ENCODE measurements at regions not wholly inside any gene's neighbourhood (a gene's known extent, or its start where the extent isn't known, plus 50 kb on each side); places are given as distances from the start of the nearest gene placed in this dataset.

DNA sequence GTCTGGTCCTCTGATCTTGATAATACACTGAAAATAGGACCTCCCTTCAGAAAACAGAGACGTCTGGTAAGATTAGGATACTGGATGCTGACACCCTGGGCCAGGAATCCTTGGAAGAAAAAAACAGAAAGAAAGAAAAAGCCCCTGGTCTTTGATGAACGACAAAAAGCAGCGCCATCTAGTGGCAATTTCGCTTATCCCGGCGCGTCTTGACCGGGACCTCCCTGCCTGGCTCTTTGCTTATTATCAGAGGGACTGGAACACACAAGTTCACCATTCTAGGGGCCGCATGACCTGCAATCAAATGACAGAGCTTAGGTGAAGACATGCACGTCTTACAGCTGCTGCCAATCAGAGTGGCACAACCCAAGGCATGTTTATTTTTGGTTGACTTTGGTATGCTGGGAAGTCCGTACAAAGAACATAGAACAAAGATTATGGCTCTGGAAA is 114.9 kb upstream of the NFIB start:
- Histone ChIP-seq H3K27me3 (ENCODE audit: low read depth) (no peaks in the 10 kb centered on the region), H3K36me3 (replicated peaks) (no peaks in the 10 kb centered on the region), H3K4me3 (no peak overlapping the region), H3K4me1 (peaks cover 11% of the 10 kb centered on the region), H3K9me3 (no peaks in the 10 kb centered on the region)
- in situ Hi-C loops (cut with MboI; ENCODE audit: low sequenced_read_pairs): loop anchor here (25.0 kb wide), 2 partner anchors 1017 to 1392 kb away; no protein-coding TSS in a partner anchor
- DNase-seq (ENCODE audit: low spot score in 2 of 2): peak; percentile 80 to 91

DNA sequence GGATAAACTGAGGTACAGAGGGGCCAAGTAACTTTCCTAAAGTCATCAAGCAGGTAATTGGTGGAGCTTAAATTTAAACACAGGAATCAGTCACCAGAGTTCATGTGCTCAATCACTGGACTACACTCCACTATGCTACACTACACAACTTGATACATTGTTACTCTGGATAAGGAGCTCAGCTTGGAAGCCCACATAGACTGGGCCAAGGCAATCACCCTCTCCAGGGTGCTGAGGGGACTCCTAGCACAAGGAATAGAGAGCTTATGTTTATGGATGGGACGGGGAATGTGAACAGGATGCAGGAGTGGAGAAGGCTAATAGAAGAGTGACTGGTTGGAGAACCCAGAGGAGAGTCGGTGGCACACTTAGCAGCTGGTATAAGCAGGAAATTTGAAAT is 113.5 kb upstream of the NFIB start:
- Histone ChIP-seq H3K4me1 (peaks cover 6% of the 10 kb centered on the region; the same call in 1 of the 2 replicates), H3K36me3 (replicated peaks) (no peaks in the 10 kb centered on the region), H3K4me3 (no peak overlapping the region), H3K27me3 (ENCODE audit: low read depth) (no peaks in the 10 kb centered on the region), H3K9me3 (no peaks in the 10 kb centered on the region)
- in situ Hi-C loops (cut with MboI; ENCODE audit: low sequenced_read_pairs): loop anchor here (25.0 kb wide), 2 partner anchors 1015 to 1390 kb away; no protein-coding TSS in a partner anchor
- DNase-seq (ENCODE audit: low spot score in 2 of 2): no peak

DNA sequence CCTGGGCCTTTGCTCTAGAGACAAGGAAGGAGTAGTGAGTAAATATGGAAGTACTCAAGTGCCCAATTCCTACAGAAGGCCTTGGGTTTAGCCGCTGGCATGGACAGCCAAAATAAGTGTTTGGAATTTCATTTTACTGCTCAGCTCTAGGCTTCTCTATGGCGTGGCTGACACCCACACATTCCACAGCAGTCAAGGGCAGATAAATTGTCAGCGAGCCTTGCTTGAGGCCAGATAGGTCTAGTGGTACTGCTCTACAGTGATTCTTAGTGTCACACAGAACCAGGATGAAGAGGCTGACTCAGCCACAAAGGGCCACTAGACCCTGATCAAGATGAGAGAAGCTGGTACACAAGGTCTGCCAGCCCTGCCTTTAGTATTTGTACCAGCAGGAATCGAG is 111.0 kb upstream of the NFIB start:
- no peak for DNase-seq (ENCODE audit: low spot score in 2 of 2)

DNA sequence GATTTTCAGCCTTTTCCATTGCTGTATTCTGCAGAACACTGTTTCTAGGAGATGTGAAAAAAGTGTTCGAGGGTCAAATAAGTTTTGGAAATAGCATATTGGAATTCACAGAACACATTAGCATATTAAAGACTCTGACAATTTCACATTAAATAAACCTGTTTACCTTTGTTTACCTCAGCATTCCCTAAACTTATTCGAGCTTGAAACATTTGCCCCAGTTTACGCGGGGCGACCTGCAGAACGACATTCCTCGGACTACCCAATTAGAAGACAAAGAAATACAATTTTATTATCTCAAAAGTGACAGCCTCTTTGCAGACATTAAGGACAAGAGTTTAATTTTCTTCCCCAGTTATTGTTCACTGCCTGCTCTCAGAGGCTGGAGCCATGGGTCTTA is 110.3 kb upstream of the NFIB start:
- Histone ChIP-seq H3K4me3 (no peak overlapping the region), H3K9me3 (no peaks in the 10 kb centered on the region), H3K36me3 (replicated peaks) (no peaks in the 10 kb centered on the region), H3K27me3 (ENCODE audit: low read depth) (no peaks in the 10 kb centered on the region), H3K4me1 (peaks cover 6% of the 10 kb centered on the region; the same call in 1 of the 2 replicates)
- in situ Hi-C loops (cut with MboI; ENCODE audit: low sequenced_read_pairs): no loop called here
- no peak for DNase-seq (ENCODE audit: low spot score in 2 of 2)

More for the DNA sequence above, 111.0 kb upstream of the NFIB start:
- in situ Hi-C loops (cut with MboI; ENCODE audit: low sequenced_read_pairs): loop anchor here (25.0 kb wide), 2 partner anchors 1013 to 1388 kb away; no protein-coding TSS in a partner anchor
- H3K9me3 ChIP-seq: no peaks in the 10 kb centered on the region
- H3K36me3 ChIP-seq (replicated peaks): no peaks in the 10 kb centered on the region
- H3K4me3 ChIP-seq: no peak overlapping the region
- H3K4me1 ChIP-seq: peaks cover 6% of the 10 kb centered on the region; the same call in 1 of the 2 replicates
- H3K27me3 ChIP-seq (ENCODE audit: low read depth): no peaks in the 10 kb centered on the region

DNA sequence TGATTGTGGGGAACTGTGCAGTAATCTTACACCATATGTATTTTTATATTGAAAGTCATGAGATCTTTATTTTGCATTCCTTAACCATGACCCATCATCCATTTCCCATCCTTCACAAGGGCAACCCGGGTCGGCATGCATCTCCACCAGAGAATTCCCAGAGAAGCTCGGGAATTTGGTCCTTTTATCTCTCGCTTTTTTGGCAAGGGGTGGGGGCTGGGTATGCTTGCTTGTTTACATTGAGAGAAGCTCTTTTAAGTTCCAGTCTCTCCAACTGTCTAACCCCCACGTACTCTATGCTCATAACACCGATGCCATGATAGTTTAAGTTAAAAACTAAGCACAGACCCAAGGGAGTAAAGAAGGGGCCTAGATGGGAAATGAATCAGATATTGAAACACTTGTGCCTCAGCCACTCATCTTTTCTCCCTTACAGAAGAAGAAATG is 109.9 kb upstream of the NFIB start:
- Histone ChIP-seq H3K27me3 (ENCODE audit: low read depth) (no peaks in the 10 kb centered on the region), H3K4me1 (peaks cover 6% of the 10 kb centered on the region; the same call in 1 of the 2 replicates), H3K36me3 (replicated peaks) (no peaks in the 10 kb centered on the region), H3K4me3 (no peak overlapping the region), H3K9me3 (no peaks in the 10 kb centered on the region)
- no peak for DNase-seq (ENCODE audit: low spot score in 2 of 2)
- in situ Hi-C loops (cut with MboI; ENCODE audit: low sequenced_read_pairs): no loop called here

DNA sequence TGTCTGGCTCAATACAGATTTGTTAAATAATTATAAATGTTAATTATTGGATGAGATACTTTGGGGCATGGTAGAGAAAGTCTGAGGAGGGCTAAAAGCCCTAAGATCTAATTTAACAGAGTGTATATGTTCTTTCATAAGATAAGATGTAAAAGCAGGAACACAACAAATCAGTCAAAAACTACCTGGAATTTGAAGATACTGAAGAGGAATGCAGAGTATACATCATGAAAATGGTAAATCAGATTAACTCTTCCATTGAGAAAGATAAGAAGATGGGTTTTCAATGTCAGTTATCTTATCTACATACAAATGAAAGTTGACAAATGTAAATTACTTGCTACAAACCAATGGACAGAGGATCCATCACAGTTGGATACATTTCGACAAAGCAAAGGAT is 107.3 kb upstream of the NFIB start:
- in situ Hi-C loops (cut with MboI; ENCODE audit: low sequenced_read_pairs): no loop called here
- no peaks in the 10 kb centered on the region for H3K36me3 ChIP-seq (replicated peaks)
- H3K27me3 ChIP-seq (ENCODE audit: low read depth): no peaks in the 10 kb centered on the region
- H3K4me3 ChIP-seq: no peak overlapping the region
- peaks cover 4% of the 10 kb centered on the region; the same call in 1 of the 2 replicates for H3K4me1 ChIP-seq
- H3K9me3 ChIP-seq: no peaks in the 10 kb centered on the region
- DNase-seq (ENCODE audit: low spot score in 2 of 2): no peak

DNA sequence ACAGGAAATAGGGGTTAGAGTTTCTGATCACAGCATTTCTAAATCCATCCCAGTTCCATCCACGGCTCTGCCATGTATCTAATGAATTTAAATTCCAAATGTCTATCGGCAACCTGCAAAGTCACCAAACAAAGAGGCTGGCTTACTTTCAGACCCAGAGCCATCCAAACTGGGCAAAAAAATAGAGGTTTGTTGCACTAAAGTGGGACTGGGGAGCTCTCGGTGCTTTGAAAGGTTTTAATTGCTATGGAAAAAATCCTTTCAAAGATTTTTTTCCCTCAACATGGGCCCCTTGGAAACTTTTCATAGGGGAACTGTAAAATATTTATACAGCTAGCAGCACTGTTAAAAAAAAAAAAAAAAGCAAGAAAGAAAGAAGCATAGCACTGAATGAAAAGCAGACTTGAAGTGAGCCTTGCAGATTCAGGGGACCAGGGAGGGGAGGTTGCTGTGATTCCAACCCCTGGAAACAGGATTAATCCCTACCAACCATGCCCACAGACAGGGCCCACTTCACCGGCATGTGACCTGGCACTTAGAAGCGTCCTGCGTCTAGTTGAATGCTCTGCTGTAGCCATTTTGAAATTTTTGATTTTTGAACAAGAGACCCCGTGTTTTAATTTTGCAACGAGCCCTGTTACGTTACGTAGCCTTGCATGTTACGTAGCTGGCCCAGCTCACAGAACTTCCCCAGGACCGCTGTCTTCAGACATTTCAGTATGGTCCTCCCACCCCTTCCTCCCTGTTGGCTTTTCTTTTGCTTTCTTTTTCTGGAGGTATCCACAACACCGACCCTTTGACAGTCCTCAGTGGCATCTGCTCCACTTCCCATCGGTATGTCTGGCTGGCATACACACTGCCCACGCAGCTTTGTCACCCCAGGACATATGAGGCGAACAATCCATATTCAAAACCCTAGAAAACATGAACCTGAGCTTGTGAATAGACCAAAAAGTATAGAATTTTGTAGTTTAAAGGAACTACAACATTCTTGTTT is 105.3 kb upstream of the NFIB start:
- Histone ChIP-seq H3K27me3 (ENCODE audit: low read depth) (no peaks in the 10 kb centered on the region), H3K4me1 (peaks cover 2% of the 10 kb centered on the region; the same call in 1 of the 2 replicates), H3K4me3 (no peak overlapping the region), H3K36me3 (replicated peaks) (no peaks in the 10 kb centered on the region), H3K9me3 (no peaks in the 10 kb centered on the region)
- in situ Hi-C loops (cut with MboI; ENCODE audit: low sequenced_read_pairs): no loop called here
- no peak for DNase-seq (ENCODE audit: low spot score in 2 of 2)

DNA sequence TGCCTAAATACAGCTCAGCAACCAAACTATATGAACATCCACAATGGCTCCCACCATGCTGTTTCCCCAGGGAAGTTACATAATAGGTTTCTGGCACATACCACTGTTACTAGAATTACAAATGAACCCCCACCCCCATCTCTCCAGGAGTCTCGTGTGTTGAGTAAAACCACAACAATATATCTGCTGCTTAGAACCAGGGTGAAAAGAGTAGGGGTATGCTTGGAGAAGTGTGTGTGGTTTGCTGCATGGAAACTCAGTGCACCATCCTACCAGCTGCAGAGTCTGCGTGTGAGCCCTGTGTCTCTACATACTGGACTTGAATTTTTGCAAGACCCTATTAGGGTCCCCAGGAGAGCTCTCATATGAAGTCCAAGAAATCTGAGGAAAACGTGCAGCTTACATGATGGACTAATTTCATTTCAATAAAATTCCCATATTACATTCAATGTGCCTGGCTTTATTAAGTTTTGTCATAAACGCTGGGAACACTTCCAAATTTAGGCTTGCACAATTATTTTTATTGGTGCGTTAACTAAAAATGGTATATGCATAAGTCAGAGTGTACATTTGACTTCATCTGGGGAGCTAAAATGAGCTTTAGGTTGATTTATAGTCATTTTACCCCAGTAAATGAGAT is 104.5 kb upstream of the NFIB start:
- Histone ChIP-seq H3K27me3 (ENCODE audit: low read depth) (no peaks in the 10 kb centered on the region), H3K4me1 (peaks cover 2% of the 10 kb centered on the region; the same call in 1 of the 2 replicates), H3K4me3 (no peak overlapping the region), H3K9me3 (no peaks in the 10 kb centered on the region), H3K36me3 (replicated peaks) (no peaks in the 10 kb centered on the region)
- in situ Hi-C loops (cut with MboI; ENCODE audit: low sequenced_read_pairs): no loop called here
- no peak for DNase-seq (ENCODE audit: low spot score in 2 of 2)

DNA sequence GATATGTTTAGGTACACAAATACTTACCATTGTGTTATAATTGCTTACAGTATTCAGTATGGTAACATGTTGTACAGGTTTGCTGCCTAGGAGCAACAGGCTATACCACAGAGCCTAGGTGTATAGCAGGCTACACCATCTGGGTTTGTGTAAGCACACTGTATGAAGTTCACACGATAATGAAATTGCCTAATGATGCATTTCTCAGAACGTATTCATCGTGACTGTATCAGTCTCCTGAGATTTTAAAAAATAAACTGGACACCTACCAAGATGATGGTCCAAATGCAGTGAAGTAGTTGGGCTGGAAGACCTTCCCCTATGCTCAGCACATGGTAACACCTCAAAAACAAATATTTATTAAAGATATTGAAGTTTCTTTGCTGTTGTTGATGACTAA is 103.3 kb upstream of the NFIB start:
- Histone ChIP-seq H3K4me1 (peaks cover 2% of the 10 kb centered on the region; the same call in 1 of the 2 replicates), H3K9me3 (no peaks in the 10 kb centered on the region), H3K4me3 (no peak overlapping the region), H3K27me3 (ENCODE audit: low read depth) (no peaks in the 10 kb centered on the region), H3K36me3 (replicated peaks) (no peaks in the 10 kb centered on the region)
- DNase-seq (ENCODE audit: low spot score in 2 of 2): no peak
- in situ Hi-C loops (cut with MboI; ENCODE audit: low sequenced_read_pairs): no loop called here

DNA sequence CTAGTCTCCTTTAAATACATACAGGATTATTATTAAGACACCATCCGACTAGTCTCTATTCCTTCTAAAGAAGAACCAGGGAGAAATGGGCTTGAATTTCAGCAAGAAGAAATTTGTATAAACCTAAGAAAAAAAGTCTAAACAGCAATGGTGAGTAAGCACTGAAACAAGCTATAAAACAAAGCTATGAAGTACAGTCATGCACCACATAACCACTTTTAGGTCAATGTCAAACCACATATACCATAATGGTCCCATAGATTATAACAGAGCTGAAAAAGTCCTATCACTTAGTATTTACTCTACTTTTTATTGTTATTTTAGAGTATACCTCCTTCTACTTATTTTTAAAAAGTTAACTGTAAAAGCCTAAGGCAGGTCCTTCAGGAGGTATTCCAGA is 102.0 kb upstream of the NFIB start:
- no peak for DNase-seq (ENCODE audit: low spot score in 2 of 2)
- no peaks in the 10 kb centered on the region for H3K27me3 ChIP-seq (ENCODE audit: low read depth)
- no peak overlapping the region for H3K4me3 ChIP-seq
- H3K9me3 ChIP-seq: no peaks in the 10 kb centered on the region
- peaks cover 2% of the 10 kb centered on the region; the same call in 1 of the 2 replicates for H3K4me1 ChIP-seq
- no peaks in the 10 kb centered on the region for H3K36me3 ChIP-seq (replicated peaks)
- in situ Hi-C loops (cut with MboI; ENCODE audit: low sequenced_read_pairs): no loop called here

DNA sequence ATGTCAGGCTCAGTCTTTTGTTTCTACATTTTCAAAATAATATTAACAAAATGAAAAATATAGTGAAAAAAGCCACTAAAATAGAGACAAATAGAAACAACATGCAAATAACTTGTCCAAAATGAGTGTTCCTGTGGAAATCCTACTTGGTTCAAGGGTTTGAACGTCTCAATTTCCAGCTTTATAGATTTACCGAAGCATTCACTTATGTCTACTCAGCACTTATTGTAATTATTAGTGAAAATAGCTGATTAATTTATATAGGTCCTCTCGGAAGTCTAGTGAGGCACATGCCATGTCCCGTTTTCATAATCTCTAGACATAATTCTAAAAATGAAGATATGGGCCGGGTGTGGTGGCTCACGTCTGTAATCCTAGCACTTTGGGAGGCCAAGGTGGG is 99.9 kb upstream of the NFIB start:
- Histone ChIP-seq H3K27me3 (ENCODE audit: low read depth) (no peaks in the 10 kb centered on the region), H3K4me3 (no peak overlapping the region), H3K4me1 (peaks cover 2% of the 10 kb centered on the region; the same call in 1 of the 2 replicates), H3K36me3 (replicated peaks) (no peaks in the 10 kb centered on the region), H3K9me3 (no peaks in the 10 kb centered on the region)
- in situ Hi-C loops (cut with MboI; ENCODE audit: low sequenced_read_pairs): no loop called here
- DNase-seq (ENCODE audit: low spot score in 2 of 2): no peak

DNA sequence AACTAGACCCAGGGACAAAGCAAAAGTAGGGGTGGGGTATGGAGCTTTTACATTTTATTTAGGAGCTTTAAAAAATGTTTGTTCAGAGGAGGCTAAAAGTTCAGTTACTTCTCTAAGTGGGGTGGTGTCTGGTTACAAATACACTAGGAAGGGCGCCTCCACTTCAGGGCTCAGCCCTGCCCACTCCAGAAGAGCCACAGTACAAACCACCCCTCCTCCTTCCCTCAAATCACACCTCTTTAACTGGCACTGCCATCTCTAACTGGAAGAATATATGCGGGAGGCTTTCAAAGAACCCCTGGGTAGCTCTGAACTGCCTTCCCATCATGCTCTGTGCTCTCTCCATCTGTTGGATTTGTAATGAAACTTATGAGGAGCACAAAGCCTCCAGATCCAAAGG is 98.8 kb upstream of the NFIB start:
- DNase-seq (ENCODE audit: low spot score in 2 of 2): no peak
- no peaks in the 10 kb centered on the region for H3K4me1 ChIP-seq
- H3K36me3 ChIP-seq (replicated peaks): no peaks in the 10 kb centered on the region
- H3K27me3 ChIP-seq (ENCODE audit: low read depth): no peaks in the 10 kb centered on the region
- in situ Hi-C loops (cut with MboI; ENCODE audit: low sequenced_read_pairs): no loop called here
- H3K4me3 ChIP-seq: no peak overlapping the region
- no peaks in the 10 kb centered on the region for H3K9me3 ChIP-seq

DNA sequence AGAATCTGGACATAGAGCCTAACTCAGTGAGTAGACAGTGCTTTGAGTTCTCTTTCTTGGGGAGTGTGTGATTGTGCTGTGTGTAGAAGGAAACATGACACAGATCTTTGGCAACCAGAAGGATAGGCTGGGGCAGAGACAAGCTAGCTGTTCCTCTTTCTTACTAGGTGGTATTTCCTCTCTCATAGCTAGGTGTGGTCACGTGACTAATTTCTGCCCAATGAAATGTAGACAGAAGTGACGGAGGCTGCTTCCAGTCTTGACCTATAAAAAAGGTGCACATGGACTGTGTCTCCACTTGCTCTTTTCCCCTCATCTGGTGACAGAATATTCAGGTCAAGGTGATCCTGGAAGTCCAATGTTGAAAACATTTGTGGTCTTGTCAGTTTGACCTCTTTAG is 92.5 kb upstream of the NFIB start:
- Histone ChIP-seq H3K27me3 (ENCODE audit: low read depth) (no peaks in the 10 kb centered on the region), H3K4me1 (no peaks in the 10 kb centered on the region), H3K9me3 (no peaks in the 10 kb centered on the region), H3K4me3 (no peak overlapping the region), H3K36me3 (replicated peaks) (no peaks in the 10 kb centered on the region)
- in situ Hi-C loops (cut with MboI; ENCODE audit: low sequenced_read_pairs): no loop called here
- no peak for DNase-seq (ENCODE audit: low spot score in 2 of 2)

Data from HAP-1 (cell line).